ENCODE measurements at regions not wholly inside any gene's neighbourhood (a gene's known extent, or its start where the extent isn't known, plus 50 kb on each side); places are given as distances from the start of the nearest gene placed in this dataset.

- ATAC-seq (peak; percentile 88), DNase-seq (ENCODE audit: low spot score) (no peak)
Measured at GRCh38 chr6:14721103-14721758, 524.6 kb upstream of the JARID2 start.

- DNase-seq (ENCODE audit: low spot score) = no peak
- no peak for ATAC-seq
Measured at GRCh38 chr6:14722001-14722562, 523.8 kb upstream of the JARID2 start.

GRCh38 chr6:14722704-14723103 lies 523.2 kb upstream of the JARID2 start:
- ATAC-seq (no peak), DNase-seq (ENCODE audit: low spot score) (no peak)

GRCh38 chr6:14723535-14724086 lies 522.3 kb upstream of the JARID2 start:
- DNase-seq (ENCODE audit: low spot score) (no peak), ATAC-seq (no peak)

GRCh38 chr6:14724549-14724948 lies 521.3 kb upstream of the JARID2 start:
- no peak for ATAC-seq
- no peak for DNase-seq (ENCODE audit: low spot score)

GRCh38 chr6:14726816-14727493 lies 518.9 kb upstream of the JARID2 start:
- DNase-seq (ENCODE audit: low spot score) (no peak), ATAC-seq (no peak)

GRCh38 chr6:14727494-14728395 lies 518.1 kb upstream of the JARID2 start:
- peak; percentile 59 for ATAC-seq
- no peak for DNase-seq (ENCODE audit: low spot score)

GRCh38 chr6:14728396-14729024 lies 517.4 kb upstream of the JARID2 start:
- no peak for DNase-seq (ENCODE audit: low spot score)

GRCh38 chr6:14729129-14729871 lies 516.6 kb upstream of the JARID2 start:
- ATAC-seq (no peak), DNase-seq (ENCODE audit: low spot score) (no peak)

More at GRCh38 chr6:14728396-14729024, 517.4 kb upstream of the JARID2 start:
- ATAC-seq = peak; percentile 31

- ATAC-seq (no peak), DNase-seq (ENCODE audit: low spot score) (no peak)
Measured at GRCh38 chr6:14730654-14731053, 515.2 kb upstream of the JARID2 start.

- no peak for ATAC-seq
Measured at GRCh38 chr6:14731611-14732010, 514.3 kb upstream of the JARID2 start.

GRCh38 chr6:14732226-14732843 lies 513.5 kb upstream of the JARID2 start:
- ATAC-seq (no peak), DNase-seq (ENCODE audit: low spot score) (no peak)

More at GRCh38 chr6:14731611-14732010, 514.3 kb upstream of the JARID2 start:
- no peak for DNase-seq (ENCODE audit: low spot score)

GRCh38 chr6:14732844-14733757 lies 512.8 kb upstream of the JARID2 start:
- ATAC-seq = no peak

GRCh38 chr6:14734052-14734415 lies 511.8 kb upstream of the JARID2 start:
- DNase-seq (ENCODE audit: low spot score) (no peak), ATAC-seq (no peak)

More at GRCh38 chr6:14732844-14733757, 512.8 kb upstream of the JARID2 start:
- no peak for DNase-seq (ENCODE audit: low spot score)

GRCh38 chr6:14734416-14735340 lies 511.2 kb upstream of the JARID2 start:
- ATAC-seq (no peak), DNase-seq (ENCODE audit: low spot score) (no peak)

- DNase-seq (ENCODE audit: low spot score) (no peak), ATAC-seq (no peak)
Measured at GRCh38 chr6:14735956-14736486, 509.8 kb upstream of the JARID2 start.

- no peak for ATAC-seq
- DNase-seq (ENCODE audit: low spot score) = no peak
Measured at GRCh38 chr6:14736554-14736953, 509.3 kb upstream of the JARID2 start.
